Liver (tissue), 7 donors: ENCODE measurements at regions not wholly inside any gene's neighbourhood (a gene's known extent, or its start where the extent isn't known, plus 50 kb on each side); places are given as distances from the start of the nearest gene placed in this dataset.

Experiments used
- DNase-seq: peaks from one replicate; pipeline ENCODE4 v3.0.0-alpha.2; 2017; ENCODE audit warnings: low spot score
- H3K27ac ChIP-seq, 2 donors: one replicate each; pipeline ENCODE4 v1.7.0; 2013; ENCODE audit warnings: inconsistent platforms in 2 of 2, low read length in 2 of 2, control low read depth in 1 of 2, low read depth in 1 of 2, mild to moderate bottlenecking in 1 of 2
- H3K27me3 ChIP-seq, 4 donors: one replicate each; pipeline versions ENCODE4 v1.6.1 to v1.7.0; 2013; ENCODE audit warnings: low read length in 3 of 4, inconsistent platforms in 1 of 4, mild to moderate bottlenecking in 1 of 4, moderate library complexity in 1 of 4; ENCODE audit not compliant: control insufficient read depth in 4 of 4, insufficient read depth in 4 of 4
- H3K36me3 ChIP-seq, 4 donors: one replicate each; pipeline versions ENCODE4 v1.6.1 to v1.7.0; 2013; ENCODE audit warnings: low read length in 3 of 4, mild to moderate bottlenecking in 3 of 4, low read depth in 1 of 4, moderate library complexity in 1 of 4; ENCODE audit not compliant: control insufficient read depth in 4 of 4, insufficient read depth in 3 of 4
- H3K4me1 ChIP-seq, 4 donors: one replicate each; pipeline versions ENCODE4 v1.6.1 to v1.7.0; 2013; ENCODE audit warnings: low read length in 3 of 4, mild to moderate bottlenecking in 3 of 4, moderate library complexity in 1 of 4; ENCODE audit not compliant: control insufficient read depth in 4 of 4, insufficient read depth in 4 of 4
- H3K4me3 ChIP-seq, 3 donors: one replicate each; pipeline versions ENCODE4 v1.6.1 to v1.7.0; 2013; ENCODE audit warnings: low read length in 3 of 3, control low read depth in 1 of 3, low read depth in 1 of 3, mild to moderate bottlenecking in 1 of 3
- H3K9ac ChIP-seq, 2 donors: one replicate each; pipeline ENCODE4 v1.7.0; 2013; ENCODE audit warnings: low read length in 2 of 2, mild to moderate bottlenecking in 2 of 2, moderate library complexity in 2 of 2, control low read depth in 1 of 2, low read depth in 1 of 2
- H3K9me3 ChIP-seq, 4 donors: one replicate each; pipeline versions ENCODE4 v1.6.1 to v1.7.0; 2013; ENCODE audit warnings: low read length in 3 of 4; ENCODE audit not compliant: control insufficient read depth in 4 of 4
- ATF3 ChIP-seq: IDR thresholded peaks from 2 replicates; pipeline ENCODE4 v1.6.1; 2016; ENCODE audit warnings: antibody characterized with exemption
- CTCF ChIP-seq: fragments of 150-350 bp; IDR thresholded peaks from 2 replicates; pipeline ENCODE4 v1.5.1; 2017; ENCODE audit warnings: improper control_type of control experiment, low read depth, low read length; ENCODE audit not compliant: missing input control
- EGR1 ChIP-seq, 2 donors: IDR thresholded peaks; 2 replicates each; pipeline ENCODE4 v1.6.1; 2016 to 2018; ENCODE audit warnings: antibody characterized with exemption in 2 of 2, low read depth in 2 of 2
- FOXA1 ChIP-seq: IDR thresholded peaks from 2 replicates; pipeline ENCODE4 v1.6.1; 2016; ENCODE audit warnings: antibody characterized with exemption
- FOXA2 ChIP-seq: IDR thresholded peaks from 2 replicates; pipeline ENCODE4 v1.6.1; 2016; ENCODE audit warnings: antibody characterized with exemption
- GABPA ChIP-seq, 2 donors: IDR thresholded peaks in 1 of 2; conservative IDR thresholded peaks in 1 of 2; 2 replicates each; pipeline ENCODE4 v1.6.1; 2016; ENCODE audit warnings: antibody characterized with exemption in 2 of 2, mild to moderate bottlenecking in 1 of 2, moderate library complexity in 1 of 2
- HNF4A ChIP-seq, 2 donors: conservative IDR thresholded peaks; 2 replicates each; pipeline ENCODE4 v1.6.1; 2016; ENCODE audit warnings: antibody characterized with exemption in 2 of 2, mild to moderate bottlenecking in 2 of 2
- HNF4G ChIP-seq: IDR thresholded peaks from 2 replicates; pipeline ENCODE4 v1.6.1; 2016; ENCODE audit warnings: antibody characterized with exemption
- JUND ChIP-seq, 2 donors: IDR thresholded peaks; 2 replicates each; pipeline ENCODE4 v1.6.1; 2016; ENCODE audit warnings: antibody characterized with exemption in 2 of 2
- MAX ChIP-seq: IDR thresholded peaks from 2 replicates; pipeline ENCODE4 v1.6.1; 2016; ENCODE audit warnings: antibody characterized with exemption
- NR2F2 ChIP-seq: IDR thresholded peaks from 2 replicates; pipeline ENCODE4 v1.6.1; 2016; ENCODE audit warnings: antibody characterized with exemption
- RAD21 ChIP-seq, 2 donors: IDR thresholded peaks; 2 replicates each; pipeline ENCODE4 v1.6.1; 2016; ENCODE audit warnings: antibody characterized with exemption in 2 of 2, mild to moderate bottlenecking in 2 of 2
- REST ChIP-seq: IDR thresholded peaks from 2 replicates; pipeline ENCODE4 v1.6.1; 2016; ENCODE audit warnings: antibody characterized with exemption, mild to moderate bottlenecking
- RXRA ChIP-seq, 2 donors: IDR thresholded peaks; 2 replicates each; pipeline ENCODE4 v1.6.1; 2017 to 2018; ENCODE audit warnings: antibody characterized with exemption in 2 of 2, mild to moderate bottlenecking in 1 of 2
- SP1 ChIP-seq: IDR thresholded peaks from 2 replicates; pipeline ENCODE4 v1.6.1; 2018; ENCODE audit warnings: antibody characterized with exemption, mild to moderate bottlenecking
- TAF1 ChIP-seq: conservative IDR thresholded peaks from 2 replicates; pipeline ENCODE4 v1.6.1; 2016; ENCODE audit warnings: antibody characterized with exemption, mild to moderate bottlenecking
- YY1 ChIP-seq: IDR thresholded peaks from 2 replicates; pipeline ENCODE4 v1.6.1; 2016; ENCODE audit warnings: antibody characterized with exemption, mild to moderate bottlenecking
- ZBTB33 ChIP-seq: IDR thresholded peaks from 2 replicates; pipeline ENCODE4 v1.6.1; 2016; ENCODE audit warnings: antibody characterized with exemption
- donor health status: healthy.
- donor health status: healthy.
- donor health status: healthy.
- donor health status: healthy.

GRCh38 chr14:27370074-27370473 is 772.2 kb upstream of the NOVA1 start (continued):
- no peak for TF ChIP-seq REST
- TF ChIP-seq JUND (IDR thresholded peaks at IDR 0.05) = no peak
- TF ChIP-seq RXRA (IDR thresholded peaks at IDR 0.05) = no peak

- H3K9me3 ChIP-seq = no peaks in the 10 kb centered on the region
- no peak for DNase-seq
- no peak overlapping the region for H3K9ac ChIP-seq
- no peak overlapping the region for H3K4me3 ChIP-seq
- no peaks in the 10 kb centered on the region for H3K36me3 ChIP-seq
- H3K27me3 ChIP-seq = no peaks in the 10 kb centered on the region
- TF ChIP-seq HNF4G (no peak), CTCF (no peak), MAX (no peak), REST (no peak), JUND (IDR thresholded peaks at IDR 0.05) (no peak), FOXA1 (no peak), ATF3 (no peak), RAD21 (IDR thresholded peaks at IDR 0.05) (no peak), GABPA (IDR thresholded peaks at IDR 0.05 in 1 of 2, conservative IDR thresholded peaks at IDR 0.05 in 1 of 2) (no peak), ZBTB33 (no peak), FOXA2 (no peak), YY1 (no peak), NR2F2 (no peak), EGR1 (IDR thresholded peaks at IDR 0.05; ENCODE audit: low read depth in 2 of 2) (no peak), RXRA (IDR thresholded peaks at IDR 0.05) (no peak), TAF1 (no peak), HNF4A (conservative IDR thresholded peaks at IDR 0.05) (no peak), SP1 (no peak)
- H3K4me1 ChIP-seq = no peaks in the 10 kb centered on the region
- no peak overlapping the region for H3K27ac ChIP-seq
Measured at GRCh38 chr14:27370775-27371174, 772.9 kb upstream of the NOVA1 start.
